ENCODE measurements at regions not wholly inside any gene's neighbourhood (a gene's known extent, or its start where the extent isn't known, plus 50 kb on each side); places are given as distances from the start of the nearest gene placed in this dataset.

GRCh38 chr6:80439721-80440470 lies 333.4 kb downstream of the BCKDHB start (continued):
- TF ChIP-seq TAF1 (IDR thresholded peaks at IDR 0.05; ENCODE audit: low read depth, low read length) (no peak), EP300 (IDR thresholded peaks at IDR 0.05; ENCODE audit: borderline replicate concordance in 1 of 2, low read depth in 2 of 2, low read length in 2 of 2) (no peak), CBX8 (IDR thresholded peaks at IDR 0.05; ENCODE audit: borderline replicate concordance, low read depth, low read length) (no peak), RXRA (IDR thresholded peaks at IDR 0.05; ENCODE audit: insufficient read depth, low read depth, low read length) (no peak), TAF7 (optimal IDR thresholded peaks at IDR 0.05; ENCODE audit: borderline replicate concordance, low read depth, low read length) (no peak)

Data from H1 (cell line).